ENCODE measurements at regions not wholly inside any gene's neighbourhood (a gene's known extent, or its start where the extent isn't known, plus 50 kb on each side); places are given as distances from the start of the nearest gene placed in this dataset.

DNA sequence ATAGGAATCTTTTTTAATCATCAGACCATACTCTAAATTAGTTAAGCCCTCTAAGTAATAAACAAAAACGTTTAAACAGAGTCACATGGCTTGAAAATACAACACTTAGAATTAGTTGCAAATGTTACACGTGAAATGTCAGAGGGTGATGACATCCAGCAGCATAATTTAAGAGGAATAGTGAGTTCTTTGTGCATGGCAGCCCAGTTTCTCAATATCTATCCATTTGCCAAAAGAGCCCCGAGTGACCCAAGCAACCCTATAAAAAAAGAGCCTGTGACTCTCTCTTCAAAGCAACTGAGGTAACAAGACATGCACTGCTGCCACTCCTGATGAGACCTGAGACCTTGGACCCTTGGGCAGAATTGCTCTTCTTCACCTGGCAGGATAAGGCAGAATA, 96.9 kb upstream of the RASA1 start:
- Mint-ChIP-seq H3K36me3 (no peaks in the 10 kb centered on the region), H3K9me3 (no peaks in the 10 kb centered on the region), H3K4me3 (no peak overlapping the region), H3K4me1 (peaks cover 9% of the 10 kb centered on the region), H3K27me3 (ENCODE audit: low read depth) (no peaks in the 10 kb centered on the region), H3K27ac (no peak overlapping the region)
- no peak for ATAC-seq
- POLR2A ChIA-PET: no interaction called here
- CTCF ChIA-PET: no interaction called here
- DNase-seq (ENCODE audit: low spot score): no peak
- TF ChIP-seq FOXJ3 (CRISPR knock-in tag; IDR thresholded peaks at IDR 0.05; ENCODE audit: borderline replicate concordance) (no peak), ZNF263 (CRISPR knock-in tag; IDR thresholded peaks at IDR 0.05; ENCODE audit: low read depth) (no peak), ZNF512 (CRISPR knock-in tag; IDR thresholded peaks at IDR 0.05; ENCODE audit: borderline replicate concordance) (no peak), ELF4 (CRISPR knock-in tag; IDR thresholded peaks at IDR 0.05; ENCODE audit: low read depth) (no peak), TP53 (CRISPR knock-in tag; IDR thresholded peaks at IDR 0.05) (no peak), ZNF317 (CRISPR knock-in tag; IDR thresholded peaks at IDR 0.05; ENCODE audit: borderline replicate concordance, low read depth) (no peak), ZNF416 (CRISPR knock-in tag; IDR thresholded peaks at IDR 0.05) (no peak), ZNF121 (CRISPR knock-in tag; IDR thresholded peaks at IDR 0.05) (no peak), NFE2L1 (CRISPR knock-in tag; IDR thresholded peaks at IDR 0.05) (no peak), E2F1 (CRISPR knock-in tag; IDR thresholded peaks at IDR 0.05) (no peak), CTCF (IDR thresholded peaks at IDR 0.05) (no peak)
- TF ChIP-seq, protein P1, sequence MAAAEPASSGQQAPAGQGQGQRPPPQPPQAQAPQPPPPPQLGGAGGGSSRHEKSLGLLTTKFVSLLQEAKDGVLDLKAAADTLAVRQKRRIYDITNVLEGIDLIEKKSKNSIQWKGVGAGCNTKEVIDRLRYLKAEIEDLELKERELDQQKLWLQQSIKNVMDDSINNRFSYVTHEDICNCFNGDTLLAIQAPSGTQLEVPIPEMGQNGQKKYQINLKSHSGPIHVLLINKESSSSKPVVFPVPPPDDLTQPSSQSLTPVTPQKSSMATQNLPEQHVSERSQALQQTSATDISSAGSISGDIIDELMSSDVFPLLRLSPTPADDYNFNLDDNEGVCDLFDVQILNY (CRISPR knock-in tag; IDR thresholded peaks at IDR 0.05): no peak
- TF ChIP-seq, protein P2, sequence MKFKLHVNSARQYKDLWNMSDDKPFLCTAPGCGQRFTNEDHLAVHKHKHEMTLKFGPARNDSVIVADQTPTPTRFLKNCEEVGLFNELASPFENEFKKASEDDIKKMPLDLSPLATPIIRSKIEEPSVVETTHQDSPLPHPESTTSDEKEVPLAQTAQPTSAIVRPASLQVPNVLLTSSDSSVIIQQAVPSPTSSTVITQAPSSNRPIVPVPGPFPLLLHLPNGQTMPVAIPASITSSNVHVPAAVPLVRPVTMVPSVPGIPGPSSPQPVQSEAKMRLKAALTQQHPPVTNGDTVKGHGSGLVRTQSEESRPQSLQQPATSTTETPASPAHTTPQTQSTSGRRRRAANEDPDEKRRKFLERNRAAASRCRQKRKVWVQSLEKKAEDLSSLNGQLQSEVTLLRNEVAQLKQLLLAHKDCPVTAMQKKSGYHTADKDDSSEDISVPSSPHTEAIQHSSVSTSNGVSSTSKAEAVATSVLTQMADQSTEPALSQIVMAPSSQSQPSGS (CRISPR knock-in tag; IDR thresholded peaks at IDR 0.05; ENCODE audit: borderline replicate concordance, low read depth): no peak

DNA sequence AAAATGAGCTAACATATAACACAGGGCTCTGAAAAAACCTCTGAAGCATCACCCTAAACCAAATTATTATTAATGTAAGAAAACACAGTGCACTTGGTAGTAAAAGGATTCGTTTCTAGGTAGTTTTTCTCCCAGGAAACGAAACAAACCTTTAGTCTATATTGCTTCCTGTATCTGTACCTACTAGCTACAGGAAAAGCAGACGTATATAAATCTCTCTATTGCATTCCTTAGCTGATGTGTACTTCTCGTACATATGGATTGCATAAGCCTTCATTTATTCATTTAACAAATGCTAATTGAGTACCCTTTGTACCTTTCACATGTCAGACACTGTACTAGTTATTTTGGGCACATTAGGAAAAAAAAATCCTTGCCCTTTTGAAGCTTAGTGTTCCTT, 85.0 kb upstream of the RASA1 start:
- Mint-ChIP-seq H3K4me1 (no peaks in the 10 kb centered on the region), H3K4me3 (no peak overlapping the region), H3K27ac (no peak overlapping the region), H3K9me3 (no peaks in the 10 kb centered on the region), H3K27me3 (ENCODE audit: low read depth) (no peaks in the 10 kb centered on the region), H3K36me3 (no peaks in the 10 kb centered on the region)
- ATAC-seq: no peak
- no peak for DNase-seq (ENCODE audit: low spot score)
- ChIA-PET CTCF (no interaction called here), POLR2A (no interaction called here)
- TF ChIP-seq, protein P3, sequence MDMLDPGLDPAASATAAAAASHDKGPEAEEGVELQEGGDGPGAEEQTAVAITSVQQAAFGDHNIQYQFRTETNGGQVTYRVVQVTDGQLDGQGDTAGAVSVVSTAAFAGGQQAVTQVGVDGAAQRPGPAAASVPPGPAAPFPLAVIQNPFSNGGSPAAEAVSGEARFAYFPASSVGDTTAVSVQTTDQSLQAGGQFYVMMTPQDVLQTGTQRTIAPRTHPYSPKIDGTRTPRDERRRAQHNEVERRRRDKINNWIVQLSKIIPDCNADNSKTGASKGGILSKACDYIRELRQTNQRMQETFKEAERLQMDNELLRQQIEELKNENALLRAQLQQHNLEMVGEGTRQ (CRISPR knock-in tag; IDR thresholded peaks at IDR 0.05): no peak
- TF ChIP-seq IRF2 (CRISPR knock-in tag; IDR thresholded peaks at IDR 0.05; ENCODE audit: borderline replicate concordance, low read depth) (no peak), ZNF416 (CRISPR knock-in tag; IDR thresholded peaks at IDR 0.05) (no peak), RORB (CRISPR knock-in tag; IDR thresholded peaks at IDR 0.05) (no peak), CBFB (CRISPR knock-in tag; IDR thresholded peaks at IDR 0.05; ENCODE audit: low read depth) (no peak), GRHL2 (CRISPR knock-in tag; IDR thresholded peaks at IDR 0.05; ENCODE audit: insufficient replicate concordance, severe bottlenecking) (no peak), AR (CRISPR knock-in tag; IDR thresholded peaks at IDR 0.05) (no peak)
- TF ChIP-seq, protein P4, sequence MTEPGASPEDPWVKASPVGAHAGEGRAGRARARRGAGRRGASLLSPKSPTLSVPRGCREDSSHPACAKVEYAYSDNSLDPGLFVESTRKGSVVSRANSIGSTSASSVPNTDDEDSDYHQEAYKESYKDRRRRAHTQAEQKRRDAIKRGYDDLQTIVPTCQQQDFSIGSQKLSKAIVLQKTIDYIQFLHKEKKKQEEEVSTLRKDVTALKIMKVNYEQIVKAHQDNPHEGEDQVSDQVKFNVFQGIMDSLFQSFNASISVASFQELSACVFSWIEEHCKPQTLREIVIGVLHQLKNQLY (CRISPR knock-in tag; IDR thresholded peaks at IDR 0.05): no peak
- TF ChIP-seq, protein P5, sequence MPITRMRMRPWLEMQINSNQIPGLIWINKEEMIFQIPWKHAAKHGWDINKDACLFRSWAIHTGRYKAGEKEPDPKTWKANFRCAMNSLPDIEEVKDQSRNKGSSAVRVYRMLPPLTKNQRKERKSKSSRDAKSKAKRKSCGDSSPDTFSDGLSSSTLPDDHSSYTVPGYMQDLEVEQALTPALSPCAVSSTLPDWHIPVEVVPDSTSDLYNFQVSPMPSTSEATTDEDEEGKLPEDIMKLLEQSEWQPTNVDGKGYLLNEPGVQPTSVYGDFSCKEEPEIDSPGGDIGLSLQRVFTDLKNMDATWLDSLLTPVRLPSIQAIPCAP (CRISPR knock-in tag; IDR thresholded peaks at IDR 0.05): no peak
- TF ChIP-seq, protein P6, sequence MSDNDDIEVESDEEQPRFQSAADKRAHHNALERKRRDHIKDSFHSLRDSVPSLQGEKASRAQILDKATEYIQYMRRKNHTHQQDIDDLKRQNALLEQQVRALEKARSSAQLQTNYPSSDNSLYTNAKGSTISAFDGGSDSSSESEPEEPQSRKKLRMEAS (CRISPR knock-in tag; IDR thresholded peaks at IDR 0.05): no peak
